H7 (cell line): ENCODE measurements at regions not wholly inside any gene's neighbourhood (a gene's known extent, or its start where the extent isn't known, plus 50 kb on each side); places are given as distances from the start of the nearest gene placed in this dataset.
"Not testable (repeated sequence)": the region's sequence is repeated elsewhere in the genome, so short reads cannot be mapped to it uniquely, and the experiment has no call there.

Source experiments
- DNase-seq: peaks from one replicate; pipeline ENCODE4 v3.0.0; 2012
- H3K27me3 ChIP-seq: 2 replicates; pipeline ENCODE4 v1.6.0; 2011; ENCODE audit warnings: mild to moderate bottlenecking, low read length; ENCODE audit not compliant: control insufficient read depth, insufficient read depth
- H3K36me3 ChIP-seq: replicated peaks from 2 replicates; pipeline ENCODE4 v1.5.1; 2011; ENCODE audit warnings: low read length; ENCODE audit not compliant: control insufficient read depth, insufficient read depth
- H3K4me3 ChIP-seq: 2 replicates; pipeline ENCODE4 v1.5.1; 2011; ENCODE audit warnings: low read depth, mild to moderate bottlenecking, control low read depth, low read length, moderate library complexity; ENCODE audit not compliant: insufficient read depth

DNA sequence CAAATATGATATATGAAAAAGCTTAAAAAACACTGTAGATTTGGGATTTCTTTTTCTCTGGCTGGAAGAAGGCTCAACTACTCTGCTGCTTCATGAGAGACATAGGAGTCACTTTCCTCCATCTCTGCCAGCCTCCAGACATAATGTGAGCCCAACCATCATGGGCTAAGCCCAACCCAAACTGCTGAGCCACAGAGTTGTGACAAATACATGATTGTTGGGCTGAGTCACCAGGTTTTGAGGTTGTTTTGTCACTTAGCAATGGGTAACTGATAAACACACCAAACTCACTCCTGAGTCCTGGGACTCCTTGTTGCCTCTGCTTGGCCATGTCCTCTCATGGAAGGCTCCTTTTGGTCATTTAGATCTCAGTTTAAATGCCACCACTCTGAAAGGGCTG is 381.8 kb upstream of the FZD8 start:
- no peaks in the 10 kb centered on the region for H3K27me3 ChIP-seq
- no peak overlapping the region for H3K4me3 ChIP-seq
- no peak for DNase-seq
- H3K36me3 ChIP-seq = no peaks in the 10 kb centered on the region

DNA sequence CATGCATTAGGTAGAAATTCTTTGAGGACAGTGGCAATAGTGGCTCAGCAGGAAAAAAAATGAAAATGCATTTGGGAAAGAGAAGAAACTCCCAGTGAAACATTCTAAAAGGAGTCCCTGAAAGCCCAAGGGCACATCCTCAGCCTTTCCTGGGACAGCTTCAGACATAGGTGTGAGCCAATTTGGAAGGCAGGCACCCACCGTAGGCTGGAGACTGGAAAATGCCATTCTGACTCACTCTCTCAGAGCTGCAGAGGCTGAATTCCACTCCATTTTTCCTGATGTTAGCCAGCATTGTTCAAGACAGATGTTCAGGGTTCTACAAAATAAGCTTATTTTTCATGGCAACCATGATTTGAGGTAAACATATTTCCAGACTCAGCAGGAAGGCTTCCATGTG is 379.0 kb upstream of the FZD8 start:
- Histone ChIP-seq H3K36me3 (no peaks in the 10 kb centered on the region), H3K4me3 (no peak overlapping the region), H3K27me3 (no peaks in the 10 kb centered on the region)
- DNase-seq = no peak

- no peaks in the 10 kb centered on the region for H3K27me3 ChIP-seq
- H3K36me3 ChIP-seq = no peaks in the 10 kb centered on the region
- DNase-seq = no peak
- no peak overlapping the region for H3K4me3 ChIP-seq
Measured at GRCh38 chr10:36019749-36020148, 377.7 kb upstream of the FZD8 start.

DNA sequence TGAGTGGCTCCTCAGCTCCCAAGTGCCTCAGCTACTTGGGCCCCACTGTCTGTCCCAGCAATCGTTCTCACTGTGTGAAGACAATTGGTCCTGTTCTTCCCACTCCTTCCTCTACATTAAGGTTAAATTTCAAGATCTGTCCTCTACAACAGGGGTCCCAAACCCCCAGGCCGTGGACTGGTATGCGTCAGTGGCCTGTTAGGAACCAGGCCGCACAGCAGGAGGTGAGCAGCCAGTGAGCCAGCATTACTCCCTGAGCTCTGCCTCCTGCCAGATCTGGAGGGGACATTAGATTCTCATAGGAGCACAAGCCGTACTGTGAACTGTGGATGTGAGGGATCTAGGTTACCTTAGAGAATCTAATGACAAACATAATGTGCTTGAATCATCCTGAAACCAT is 376.9 kb upstream of the FZD8 start:
- DNase-seq = no peak
- no peaks in the 10 kb centered on the region for H3K27me3 ChIP-seq
- H3K36me3 ChIP-seq = no peaks in the 10 kb centered on the region
- no peak overlapping the region for H3K4me3 ChIP-seq

- no peak for DNase-seq
- H3K27me3 ChIP-seq = no peaks in the 10 kb centered on the region
- H3K36me3 ChIP-seq = no peaks in the 10 kb centered on the region
- no peak overlapping the region for H3K4me3 ChIP-seq
Measured at GRCh38 chr10:36017137-36017536, 375.0 kb upstream of the FZD8 start.

- H3K36me3 ChIP-seq = no peaks in the 10 kb centered on the region
- no peaks in the 10 kb centered on the region for H3K27me3 ChIP-seq
- no peak overlapping the region for H3K4me3 ChIP-seq
- no peak for DNase-seq
Measured at GRCh38 chr10:36007369-36007768, 365.3 kb upstream of the FZD8 start.

- Histone ChIP-seq H3K4me3 (no peak overlapping the region), H3K36me3 (no peaks in the 10 kb centered on the region), H3K27me3 (no peaks in the 10 kb centered on the region)
- peak; percentile 17 for DNase-seq
Measured at GRCh38 chr10:36003688-36004087, 361.6 kb upstream of the FZD8 start.

DNA sequence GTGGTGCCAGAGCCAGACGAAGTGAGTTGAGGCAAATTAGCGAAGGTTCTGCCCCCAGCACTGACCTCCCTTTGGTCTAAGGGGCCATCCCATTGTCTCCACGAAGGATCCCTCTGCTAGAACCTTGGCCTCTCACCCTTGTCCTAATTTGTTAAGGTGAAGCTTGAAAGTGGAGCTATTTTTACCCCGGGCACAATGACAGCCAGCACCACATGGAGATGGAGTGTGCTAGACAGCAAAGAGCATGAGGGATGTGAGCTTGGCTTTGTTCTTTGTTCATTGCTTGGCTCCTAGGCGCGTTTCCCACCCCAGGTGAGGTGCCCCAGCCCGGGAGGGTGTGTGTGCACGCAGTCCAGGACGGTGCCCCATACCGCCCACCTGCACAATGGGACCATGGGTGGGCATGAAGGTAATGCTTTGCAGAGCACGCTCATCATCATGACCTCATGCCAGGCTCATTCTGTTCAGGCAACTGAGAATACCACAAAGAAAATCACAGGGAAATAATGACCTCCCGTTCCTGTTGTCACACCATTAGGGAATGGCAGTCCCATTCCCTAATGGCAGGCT is 361.0 kb upstream of the FZD8 start:
- H3K27me3 ChIP-seq = no peaks in the 10 kb centered on the region
- H3K4me3 ChIP-seq = no peak overlapping the region
- no peaks in the 10 kb centered on the region for H3K36me3 ChIP-seq
- no peak for DNase-seq

DNA sequence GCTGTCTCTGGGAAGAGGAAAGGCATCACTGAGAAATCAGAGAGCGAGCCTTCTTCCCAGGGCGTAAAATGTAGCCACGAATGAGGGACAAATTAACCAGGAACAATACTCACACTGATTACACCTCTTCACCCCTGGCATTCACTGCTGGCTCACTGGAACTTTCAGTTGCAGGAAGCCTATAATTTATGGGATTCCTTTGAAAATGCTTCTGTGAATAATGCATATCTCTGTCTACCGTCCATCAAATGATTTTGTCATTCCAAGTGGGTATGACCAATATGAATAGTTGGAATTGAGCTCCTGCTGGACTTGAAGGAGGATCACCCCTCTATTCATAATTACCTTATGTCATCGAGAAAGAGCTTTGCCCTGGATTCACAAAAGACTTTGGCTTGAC is 360.3 kb upstream of the FZD8 start:
- no peak for DNase-seq
- no peaks in the 10 kb centered on the region for H3K27me3 ChIP-seq
- no peak overlapping the region for H3K4me3 ChIP-seq
- H3K36me3 ChIP-seq = no peaks in the 10 kb centered on the region

- H3K36me3 ChIP-seq, H3K4me3 ChIP-seq, H3K27me3 ChIP-seq, DNase-seq: not testable (repeated sequence)
Measured at GRCh38 chr10:36000754-36001153, 358.7 kb upstream of the FZD8 start.

DNA sequence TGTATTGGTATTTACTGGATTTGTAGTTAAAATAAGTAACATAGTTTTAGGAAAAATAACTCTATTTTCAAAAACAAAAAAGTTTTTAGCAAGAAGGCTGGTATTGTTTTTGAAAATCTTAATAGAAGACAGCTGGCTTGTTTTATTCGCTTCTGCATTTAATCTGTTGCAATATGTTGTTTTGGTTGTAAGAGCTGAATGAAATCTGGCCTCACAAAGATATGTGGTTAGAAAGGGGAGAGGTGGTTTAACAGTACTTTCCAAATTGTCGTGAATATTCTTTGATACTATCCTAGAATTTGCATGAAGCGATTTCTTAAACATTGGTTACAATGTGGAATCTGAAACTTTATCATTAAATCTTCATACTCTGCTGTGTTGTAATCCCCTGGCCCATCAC is 355.9 kb upstream of the FZD8 start:
- no peak for DNase-seq
- Histone ChIP-seq H3K4me3 (no peak overlapping the region), H3K27me3 (no peaks in the 10 kb centered on the region), H3K36me3 (no peaks in the 10 kb centered on the region)

DNA sequence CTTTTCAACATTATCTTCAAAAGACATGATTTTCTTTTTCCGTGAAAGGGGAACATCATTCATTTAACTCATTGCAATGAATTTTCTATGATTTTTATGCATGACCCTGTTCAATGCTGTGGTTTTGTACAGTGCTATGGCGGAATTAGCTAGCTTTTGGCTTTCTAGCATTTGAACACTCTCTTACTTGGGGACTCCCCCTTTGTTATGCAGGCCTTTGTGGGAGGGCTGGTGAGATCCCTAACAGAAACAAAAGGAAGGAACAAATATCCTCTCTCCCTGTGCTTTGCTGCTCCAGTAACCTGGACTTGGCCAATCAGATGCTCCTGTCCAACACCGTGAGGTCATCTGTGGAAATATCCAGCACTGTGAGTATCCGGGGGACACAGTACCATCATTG is 353.4 kb upstream of the FZD8 start:
- no peak for DNase-seq
- Histone ChIP-seq H3K36me3 (no peaks in the 10 kb centered on the region), H3K4me3 (no peak overlapping the region), H3K27me3 (no peaks in the 10 kb centered on the region)

DNA sequence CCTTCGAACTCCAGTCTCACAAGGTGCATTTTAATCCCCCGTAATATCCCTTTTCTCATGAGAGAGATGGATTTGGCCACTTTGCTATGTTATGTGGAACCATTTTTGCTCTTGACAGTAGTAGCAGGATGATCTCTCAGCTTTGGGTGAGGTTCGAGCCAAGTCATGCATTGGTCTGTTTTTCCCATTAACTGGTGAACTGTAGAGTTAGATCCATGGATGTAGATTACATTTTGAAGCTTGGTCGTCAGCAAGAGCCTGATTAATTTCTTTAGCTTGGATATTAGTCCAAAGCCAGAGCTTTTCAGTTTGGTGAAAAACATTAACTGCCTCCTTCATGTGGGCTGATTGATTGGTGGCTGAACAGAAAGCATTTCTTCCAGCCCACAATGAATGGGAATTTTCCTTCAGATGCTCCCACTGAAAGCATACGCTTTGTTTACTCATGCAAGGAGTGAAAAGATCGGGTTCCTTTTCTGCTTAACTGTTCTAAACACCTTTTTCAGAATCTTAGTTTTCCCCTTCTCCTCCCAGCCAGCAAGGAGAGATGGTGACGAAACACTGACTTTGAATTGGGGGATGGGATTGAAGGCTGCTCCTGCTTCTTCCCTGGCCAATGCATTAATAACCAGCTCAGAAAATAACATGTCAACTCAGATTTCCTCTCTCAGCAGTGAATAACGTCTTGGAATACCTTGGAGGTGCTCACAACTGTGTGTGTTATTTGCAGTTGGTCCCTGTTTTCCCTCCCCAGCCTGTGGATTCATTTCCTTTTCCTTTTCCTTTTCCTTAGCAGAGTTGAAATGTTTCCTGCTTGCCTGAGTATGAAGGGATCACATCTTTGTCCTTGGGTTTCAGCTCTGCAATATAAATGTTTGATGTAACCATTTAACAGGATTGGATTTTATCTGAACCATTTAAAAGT is 351.8 kb upstream of the FZD8 start:
- H3K36me3 ChIP-seq = no peaks in the 10 kb centered on the region
- H3K4me3 ChIP-seq = no peak overlapping the region
- H3K27me3 ChIP-seq = no peaks in the 10 kb centered on the region
- DNase-seq = no peak

GRCh38 chr10:35992107-35992506 is 350.0 kb upstream of the FZD8 start:
- Histone ChIP-seq H3K36me3 (no peaks in the 10 kb centered on the region), H3K4me3 (no peak overlapping the region), H3K27me3 (no peaks in the 10 kb centered on the region)
- no peak for DNase-seq

DNA sequence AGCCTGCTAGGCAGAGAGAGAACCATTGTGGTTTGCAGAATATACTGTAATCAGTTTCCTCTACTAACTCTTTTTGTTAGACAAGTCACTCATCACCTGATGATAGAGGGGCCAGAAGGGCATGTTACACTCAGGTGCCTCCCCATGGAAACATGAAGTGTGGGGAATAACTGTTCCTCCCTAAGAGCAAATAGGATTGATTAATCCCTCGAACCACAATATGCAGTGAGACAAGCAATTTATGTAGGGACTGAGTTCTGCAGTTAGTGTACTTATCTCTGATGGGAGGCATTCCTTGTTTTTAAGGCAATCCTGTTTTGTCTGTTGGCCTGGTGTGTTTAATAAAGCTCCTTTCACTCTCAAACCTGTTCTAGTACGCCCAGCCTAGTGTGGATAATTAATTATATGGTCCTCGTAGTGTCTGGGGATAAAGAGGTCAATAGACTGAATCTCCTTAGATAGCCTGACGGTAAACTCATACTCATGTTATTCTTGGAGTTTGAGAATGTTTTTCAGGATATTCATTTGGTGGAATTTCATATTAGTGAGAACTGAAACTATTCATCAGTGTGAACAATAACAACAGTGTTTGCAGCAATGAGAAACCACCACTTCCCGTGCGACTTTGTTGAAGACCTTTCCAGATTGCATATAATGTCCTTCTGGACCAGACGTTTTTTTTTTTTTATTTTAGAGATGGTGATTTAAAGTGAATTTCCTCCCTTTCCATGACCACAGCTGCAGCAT is 344.8 kb upstream of the FZD8 start:
- Histone ChIP-seq H3K4me3 (no peak overlapping the region), H3K36me3 (no peaks in the 10 kb centered on the region), H3K27me3 (no peaks in the 10 kb centered on the region)
- no peak for DNase-seq
